ENCODE measurements at regions not wholly inside any gene's neighbourhood (a gene's known extent, or its start where the extent isn't known, plus 50 kb on each side); places are given as distances from the start of the nearest gene placed in this dataset.

DNA sequence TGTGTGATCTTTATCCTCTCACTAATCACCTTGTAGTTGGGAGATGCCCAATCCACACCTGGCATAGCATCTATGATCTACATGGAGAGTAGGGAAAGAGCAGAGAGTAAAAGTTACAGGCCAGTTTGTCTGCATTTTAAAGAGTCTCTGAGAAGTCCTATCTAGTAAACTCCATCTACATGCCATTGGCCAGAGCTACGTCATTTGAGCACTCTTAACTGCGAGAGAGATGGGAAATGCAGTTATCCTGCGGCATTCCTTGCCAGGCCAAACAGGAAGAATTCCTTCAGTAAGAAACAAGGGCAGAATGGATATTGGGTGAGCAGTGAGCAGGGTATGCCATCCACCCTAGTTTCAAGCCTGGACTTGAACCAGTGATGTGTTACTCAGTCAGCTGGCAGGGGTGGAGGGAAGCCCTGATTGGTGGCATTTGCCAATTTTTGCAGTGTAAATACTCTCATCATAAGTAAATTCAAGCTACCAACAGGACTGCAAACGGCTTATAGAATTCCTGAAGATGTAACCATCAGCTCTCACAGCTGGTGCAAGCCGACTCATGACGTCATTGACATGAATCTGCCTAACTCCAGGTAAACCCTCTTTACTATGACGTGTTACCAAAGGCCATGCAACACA, 156.8 kb upstream of the MSX2 start:
- TF ChIP-seq POLR2A (IDR thresholded peaks at IDR 0.05): no peak
- TF ChIP-seq, protein P1, sequence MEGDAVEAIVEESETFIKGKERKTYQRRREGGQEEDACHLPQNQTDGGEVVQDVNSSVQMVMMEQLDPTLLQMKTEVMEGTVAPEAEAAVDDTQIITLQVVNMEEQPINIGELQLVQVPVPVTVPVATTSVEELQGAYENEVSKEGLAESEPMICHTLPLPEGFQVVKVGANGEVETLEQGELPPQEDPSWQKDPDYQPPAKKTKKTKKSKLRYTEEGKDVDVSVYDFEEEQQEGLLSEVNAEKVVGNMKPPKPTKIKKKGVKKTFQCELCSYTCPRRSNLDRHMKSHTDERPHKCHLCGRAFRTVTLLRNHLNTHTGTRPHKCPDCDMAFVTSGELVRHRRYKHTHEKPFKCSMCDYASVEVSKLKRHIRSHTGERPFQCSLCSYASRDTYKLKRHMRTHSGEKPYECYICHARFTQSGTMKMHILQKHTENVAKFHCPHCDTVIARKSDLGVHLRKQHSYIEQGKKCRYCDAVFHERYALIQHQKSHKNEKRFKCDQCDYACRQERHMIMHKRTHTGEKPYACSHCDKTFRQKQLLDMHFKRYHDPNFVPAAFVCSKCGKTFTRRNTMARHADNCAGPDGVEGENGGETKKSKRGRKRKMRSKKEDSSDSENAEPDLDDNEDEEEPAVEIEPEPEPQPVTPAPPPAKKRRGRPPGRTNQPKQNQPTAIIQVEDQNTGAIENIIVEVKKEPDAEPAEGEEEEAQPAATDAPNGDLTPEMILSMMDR (IDR thresholded peaks at IDR 0.05): no peak

Measured in body of pancreas (tissue), 4 donors.